Retinal pigment epithelial cell (primary cell): ENCODE measurements at regions not wholly inside any gene's neighbourhood (a gene's known extent, or its start where the extent isn't known, plus 50 kb on each side); places are given as distances from the start of the nearest gene placed in this dataset.

Experiments
- DNase-seq: peaks from one replicate; pipeline ENCODE4 v3.0.0-alpha.2; 2010; ENCODE audit warnings: low read depth
- H3K4me3 ChIP-seq: 2 replicates; pipeline ENCODE4 v1.5.1; 2011; ENCODE audit warnings: mild to moderate bottlenecking, low read length, control low read depth, moderate library complexity
- CTCF ChIP-seq: conservative IDR thresholded peaks from 2 replicates; pipeline ENCODE4 v1.5.1; 2011; ENCODE audit warnings: low read depth, low read length, control low read depth, inconsistent platforms

DNA sequence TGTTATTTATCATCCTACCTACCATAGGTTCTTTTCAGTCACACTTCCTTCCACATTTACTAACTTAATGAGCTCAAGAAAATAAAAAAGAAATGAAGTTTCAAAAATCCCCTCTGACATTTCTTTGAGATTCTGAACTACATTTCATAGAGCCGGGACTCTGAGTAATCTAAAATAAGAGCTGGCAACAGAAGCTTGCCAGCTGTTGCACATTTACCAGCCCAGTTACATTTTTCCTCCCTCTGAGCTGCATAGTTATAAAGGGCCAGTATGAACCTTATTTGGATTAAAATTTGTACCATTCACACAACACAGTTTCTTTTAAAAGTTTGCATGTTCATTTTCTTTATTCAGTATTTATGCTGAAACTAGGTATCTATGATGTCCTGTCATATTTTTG is 119.5 kb upstream of the CAV2 start:
- TF ChIP-seq CTCF = no peak
- H3K4me3 ChIP-seq = no peak overlapping the region
- no peak for DNase-seq

- no peak for TF ChIP-seq CTCF
- no peak for DNase-seq
- H3K4me3 ChIP-seq = no peak overlapping the region
Measured at GRCh38 chr7:116382375-116382774, 117.2 kb upstream of the CAV2 start.

GRCh38 chr7:116384936-116385635 is 114.5 kb upstream of the CAV2 start:
- DNase-seq = no peak
- no peak for TF ChIP-seq CTCF
- H3K4me3 ChIP-seq = no peak overlapping the region

- DNase-seq = no peak
- no peak overlapping the region for H3K4me3 ChIP-seq
- TF ChIP-seq CTCF = no peak
Measured at GRCh38 chr7:116386674-116387073, 112.9 kb upstream of the CAV2 start.

DNA sequence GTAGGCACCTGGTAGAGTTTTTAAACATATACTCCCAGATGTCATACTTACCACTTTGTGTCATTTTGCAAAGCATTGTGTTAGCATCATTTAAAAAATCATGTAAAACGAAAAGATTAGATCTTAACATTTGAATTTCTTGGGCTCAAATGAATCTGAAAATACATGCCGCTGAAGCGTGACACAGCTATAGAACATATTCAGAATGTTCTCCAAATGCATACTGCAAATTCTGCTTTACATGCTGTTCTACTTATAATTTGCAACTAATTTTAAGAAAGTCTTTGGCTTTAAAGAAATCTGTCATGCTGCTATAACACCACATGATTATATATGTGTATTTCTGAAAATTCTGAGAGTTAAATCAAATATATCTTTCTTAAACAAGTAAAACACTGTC is 109.2 kb upstream of the CAV2 start:
- no peak overlapping the region for H3K4me3 ChIP-seq
- no peak for TF ChIP-seq CTCF
- DNase-seq = no peak

GRCh38 chr7:116392806-116393205 is 106.7 kb upstream of the CAV2 start:
- no peak overlapping the region for H3K4me3 ChIP-seq
- no peak for TF ChIP-seq CTCF
- no peak for DNase-seq

DNA sequence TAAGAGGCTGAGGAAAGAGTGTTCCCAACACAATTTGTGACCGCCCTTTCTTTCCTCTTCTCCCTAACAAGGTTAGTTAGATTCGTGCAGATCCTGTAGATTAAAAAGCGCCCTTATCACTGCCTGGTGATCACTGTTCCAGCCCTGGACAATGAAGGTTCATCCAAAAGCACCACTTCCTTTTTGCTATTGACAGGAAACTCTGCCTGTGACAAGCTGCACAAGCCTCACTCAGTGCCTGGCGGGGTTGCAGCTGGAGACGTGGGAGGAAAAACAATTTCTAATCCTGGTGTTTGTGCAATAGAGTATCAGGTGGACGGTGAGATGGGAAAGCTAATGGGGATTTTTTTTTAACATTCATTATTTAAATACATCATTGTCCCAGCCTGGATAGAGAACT is 105.9 kb upstream of the CAV2 start:
- no peak for TF ChIP-seq CTCF
- DNase-seq = no peak
- H3K4me3 ChIP-seq = no peak overlapping the region
